HEK293 (cell line): ENCODE measurements at regions not wholly inside any gene's neighbourhood (a gene's known extent, or its start where the extent isn't known, plus 50 kb on each side); places are given as distances from the start of the nearest gene placed in this dataset.
"Not testable (repeated sequence)": the region's sequence is repeated elsewhere in the genome, so short reads cannot be mapped to it uniquely, and the experiment has no call there.

Experiments used
- CTCF ChIA-PET: fragments of 350-600 bp; formaldehyde crosslinking; extraction: SDS; loops from one replicate; lab custom pipeline; 2021; ENCODE audit warnings: antibody characterized with exemption; lab: Yijun Ruan, JAX
- POLR2A ChIA-PET: fragments of 300-600 bp; formaldehyde crosslinking; extraction: SDS; loops from one replicate; lab custom pipeline; 2020; ENCODE audit warnings: antibody characterized with exemption, inconsistent platforms; lab: Yijun Ruan, JAX
- H3K27ac ChIP-seq: fragments of 200-500 bp; sonication (Bioruptor generic); 2 replicates; pipeline ENCODE4 v1.5.1; 2014; ENCODE audit warnings: low read depth, low read length, control low read depth, inconsistent platforms; ENCODE audit errors: extremely low read depth
- H3K36me3 ChIP-seq, 2 experiments: fragments of 200-500 bp in 1 of 2; sonication (Bioruptor generic) in 1 of 2; 1 replicate in 1 of 2; 2 replicates in 1 of 2; pipeline ENCODE4 v1.5.1; 2014 to 2017; ENCODE audit warnings: inconsistent platforms in 2 of 2, low read length in 2 of 2; ENCODE audit not compliant: control insufficient read depth in 2 of 2, insufficient read depth in 1 of 2
- H3K4me1 ChIP-seq: fragments of 200-500 bp; sonication (Bioruptor generic); 2 replicates; pipeline ENCODE4 v1.5.1; 2014; ENCODE audit warnings: mild to moderate bottlenecking, low read length, inconsistent platforms; ENCODE audit not compliant: control insufficient read depth, insufficient read depth
- H3K4me3 ChIP-seq: 2 replicates; pipeline ENCODE4 v1.5.1; 2011; ENCODE audit warnings: low read depth, mild to moderate bottlenecking, control low read depth, low read length, moderate library complexity
- H3K9me3 ChIP-seq: fragments of 200-500 bp; sonication (Bioruptor generic); 2 replicates; pipeline ENCODE4 v1.5.1; 2014; ENCODE audit warnings: low read depth, low read length, inconsistent platforms; ENCODE audit not compliant: control insufficient read depth, insufficient read depth
- EGR2 ChIP-seq: fragments of 450-650 bp; formaldehyde crosslinking; IDR thresholded peaks from 2 replicates; pipeline ENCODE4 v1.5.1; 2016; ENCODE audit warnings: low read depth, missing biosample characterization, missing genetic modification characterization
- GLI4 ChIP-seq: fragments of 450-650 bp; formaldehyde crosslinking; IDR thresholded peaks from 2 replicates; pipeline ENCODE4 v1.5.1; 2016; ENCODE audit warnings: missing biosample characterization, missing genetic modification characterization
- KLF17 ChIP-seq: fragments of 450-650 bp; formaldehyde crosslinking; IDR thresholded peaks from 2 replicates; pipeline ENCODE4 v1.5.1; 2016; ENCODE audit warnings: missing biosample characterization, missing genetic modification characterization
- WT1 ChIP-seq: fragments of 450-650 bp; formaldehyde crosslinking; IDR thresholded peaks from 2 replicates; pipeline ENCODE4 v1.5.1; 2016; ENCODE audit warnings: missing biosample characterization, missing genetic modification characterization
- ZFHX2 ChIP-seq: fragments of 450-650 bp; formaldehyde crosslinking; conservative IDR thresholded peaks from 2 replicates; pipeline ENCODE4 v1.5.1; 2016; ENCODE audit warnings: missing biosample characterization, missing genetic modification characterization
- ZNF19 ChIP-seq: fragments of 450-650 bp; formaldehyde crosslinking; IDR thresholded peaks from 2 replicates; pipeline ENCODE4; 2016; ENCODE audit warnings: missing biosample characterization, missing genetic modification characterization, low read depth
- ZNF600 ChIP-seq: fragments of 450-650 bp; formaldehyde crosslinking; IDR thresholded peaks from 2 replicates; pipeline ENCODE4 v1.5.1; 2016; ENCODE audit warnings: missing biosample characterization, missing genetic modification characterization
- TF ChIP-seq, protein P1 (sequence below): fragments of 450-650 bp; formaldehyde crosslinking; IDR thresholded peaks from 2 replicates; pipeline ENCODE4 v1.5.1; 2017; ENCODE audit warnings: missing biosample characterization, missing genetic modification characterization

DNA sequence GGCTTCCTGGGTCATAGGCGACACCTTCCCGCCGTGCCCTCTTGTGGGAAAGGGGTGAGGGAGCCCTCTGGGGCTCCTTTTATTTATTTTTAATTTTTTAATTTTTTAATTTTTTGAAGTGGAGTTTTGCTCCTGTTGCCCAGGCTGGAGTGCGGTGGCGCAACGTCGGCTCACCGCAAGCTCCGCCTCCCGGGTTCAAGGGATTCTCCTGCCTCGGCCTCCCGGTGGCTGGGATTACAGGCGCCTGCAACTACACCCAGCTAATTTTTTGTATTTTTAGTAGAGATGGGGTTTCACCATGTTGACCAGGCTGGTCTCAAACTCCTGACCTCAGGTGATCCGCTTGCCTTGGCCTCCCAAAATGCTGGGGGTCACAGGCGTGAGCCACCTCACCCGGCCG lies 49.9 kb upstream of the ELFN1 start:
- H3K27ac ChIP-seq, H3K9me3 ChIP-seq, H3K4me3 ChIP-seq, POLR2A ChIA-PET, H3K36me3 ChIP-seq, H3K4me1 ChIP-seq: not testable (repeated sequence)
- CTCF ChIA-PET: interaction anchor here (0.7 kb wide), 1 partner anchor 10 kb away, joined by 3 read pairs; no protein-coding TSS in a partner anchor

DNA sequence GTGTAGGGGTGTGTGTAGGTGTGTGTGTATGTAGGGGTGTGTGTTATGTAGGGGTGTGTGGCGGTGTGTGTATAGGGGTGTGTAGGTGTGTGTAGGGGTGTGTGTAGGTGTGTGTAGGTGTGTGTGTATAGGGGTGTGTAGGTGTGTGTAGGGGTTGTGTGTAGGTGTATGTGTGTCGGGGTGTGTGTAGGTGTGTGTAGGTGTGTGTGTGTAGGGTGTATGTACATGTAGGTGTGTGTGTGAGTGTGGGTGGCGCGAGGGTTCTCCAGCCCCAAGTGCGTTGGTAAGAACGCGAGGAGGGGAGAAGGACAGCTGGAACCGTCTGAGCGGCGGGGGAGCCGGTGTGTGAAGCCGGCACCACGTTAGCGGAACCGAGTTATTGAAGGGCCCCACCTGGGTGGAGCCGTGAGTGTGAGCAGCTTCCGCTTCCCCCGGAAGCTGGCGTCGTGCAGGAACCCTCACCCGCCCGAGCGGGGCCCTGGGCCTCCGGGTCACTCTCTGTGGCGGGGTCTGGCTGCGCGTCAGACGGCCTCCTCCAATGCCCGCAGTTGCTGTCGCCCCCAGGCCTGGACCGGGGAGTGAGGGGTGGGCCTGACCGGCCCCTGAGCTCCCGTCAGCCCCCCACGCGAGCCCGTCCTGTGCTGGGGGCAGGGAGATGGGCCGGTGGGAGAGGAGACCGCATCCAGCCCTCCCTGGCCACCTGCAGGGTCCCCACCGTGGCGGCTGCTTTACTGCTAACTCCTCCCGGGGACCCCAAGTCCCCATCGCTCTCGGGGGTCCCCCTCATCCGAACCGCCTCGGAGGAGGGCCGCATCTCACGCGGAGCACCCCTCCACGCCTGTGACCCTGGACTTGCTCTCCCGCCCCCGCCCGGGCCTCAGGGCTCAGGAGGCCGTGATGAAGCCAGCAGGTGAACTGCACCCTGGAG lies 49.6 kb upstream of the PSMG3 start:
- POLR2A ChIA-PET: no interaction called here

More for the DNA sequence above, 49.6 kb upstream of the PSMG3 start:
- Histone ChIP-seq H3K27ac (no peak overlapping the region), H3K4me3 (no peak overlapping the region), H3K9me3 (no peaks in the 10 kb centered on the region), H3K4me1 (no peaks in the 10 kb centered on the region), H3K36me3 (no peaks in the 10 kb centered on the region)
- TF ChIP-seq GLI4 (tag by site-specific recombination): no peak
- TF ChIP-seq ZNF600: no peak
- TF ChIP-seq WT1: no peak
- TF ChIP-seq, protein P1, sequence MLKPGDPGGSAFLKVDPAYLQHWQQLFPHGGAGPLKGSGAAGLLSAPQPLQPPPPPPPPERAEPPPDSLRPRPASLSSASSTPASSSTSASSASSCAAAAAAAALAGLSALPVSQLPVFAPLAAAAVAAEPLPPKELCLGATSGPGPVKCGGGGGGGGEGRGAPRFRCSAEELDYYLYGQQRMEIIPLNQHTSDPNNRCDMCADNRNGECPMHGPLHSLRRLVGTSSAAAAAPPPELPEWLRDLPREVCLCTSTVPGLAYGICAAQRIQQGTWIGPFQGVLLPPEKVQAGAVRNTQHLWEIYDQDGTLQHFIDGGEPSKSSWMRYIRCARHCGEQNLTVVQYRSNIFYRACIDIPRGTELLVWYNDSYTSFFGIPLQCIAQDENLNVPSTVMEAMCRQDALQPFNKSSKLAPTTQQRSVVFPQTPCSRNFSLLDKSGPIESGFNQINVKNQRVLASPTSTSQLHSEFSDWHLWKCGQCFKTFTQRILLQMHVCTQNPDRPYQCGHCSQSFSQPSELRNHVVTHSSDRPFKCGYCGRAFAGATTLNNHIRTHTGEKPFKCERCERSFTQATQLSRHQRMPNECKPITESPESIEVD (tag by site-specific recombination): no peak
- TF ChIP-seq ZFHX2 (tag by site-specific recombination): peak; percentile 80
- no peak for TF ChIP-seq KLF17 (tag by site-specific recombination)
- peak; percentile 89 for TF ChIP-seq EGR2 (tag by site-specific recombination)
- no peak for TF ChIP-seq ZNF19 (tag by site-specific recombination)
- CTCF ChIA-PET: interaction anchor here (0.7 kb wide), 1 partner anchor 9 kb away, joined by 3 read pairs; no protein-coding TSS in a partner anchor
